ENCODE measurements at regions not wholly inside any gene's neighbourhood (a gene's known extent, or its start where the extent isn't known, plus 50 kb on each side); places are given as distances from the start of the nearest gene placed in this dataset.

DNA sequence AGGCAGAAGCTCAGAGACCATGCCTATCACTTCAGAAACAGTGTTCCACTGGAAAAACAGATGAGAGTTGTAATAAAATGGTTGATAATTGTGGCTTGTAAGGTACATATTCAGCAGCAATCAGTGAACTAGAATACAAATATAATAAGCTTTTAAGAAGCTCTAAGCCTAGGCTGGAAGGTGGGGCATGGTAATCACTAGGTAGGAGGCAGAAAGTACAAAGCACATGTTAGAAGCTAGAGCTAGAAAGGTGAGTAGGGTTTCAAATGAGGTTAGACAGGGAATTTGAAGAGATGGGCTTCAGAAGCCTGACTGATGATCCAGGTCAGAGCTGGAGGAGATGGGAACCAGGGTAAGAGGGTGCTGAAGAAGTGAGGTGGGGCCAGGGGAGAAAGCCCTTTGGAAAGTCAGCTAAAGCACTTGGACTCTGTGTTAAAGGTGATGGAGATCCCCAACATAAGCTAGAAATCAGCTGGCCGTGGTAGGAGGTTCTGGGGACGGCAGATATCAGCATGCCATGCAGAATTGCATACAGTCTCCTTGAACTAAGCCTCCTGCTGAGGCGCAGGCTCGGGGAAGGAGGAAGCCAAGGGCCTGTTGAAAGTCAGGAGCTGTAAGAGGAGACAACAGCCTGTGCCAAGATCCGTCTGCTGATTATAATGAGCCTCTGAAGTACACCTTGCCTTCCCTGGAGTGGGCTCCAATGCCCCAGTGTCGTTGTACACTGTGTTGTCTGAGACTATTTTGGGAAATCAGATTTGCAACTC, 659.4 kb downstream of the BCL11B start:
- no peak overlapping the region for H3K4me3 ChIP-seq (ENCODE audit: low read depth, low read length)
- TF ChIP-seq, protein P1, sequence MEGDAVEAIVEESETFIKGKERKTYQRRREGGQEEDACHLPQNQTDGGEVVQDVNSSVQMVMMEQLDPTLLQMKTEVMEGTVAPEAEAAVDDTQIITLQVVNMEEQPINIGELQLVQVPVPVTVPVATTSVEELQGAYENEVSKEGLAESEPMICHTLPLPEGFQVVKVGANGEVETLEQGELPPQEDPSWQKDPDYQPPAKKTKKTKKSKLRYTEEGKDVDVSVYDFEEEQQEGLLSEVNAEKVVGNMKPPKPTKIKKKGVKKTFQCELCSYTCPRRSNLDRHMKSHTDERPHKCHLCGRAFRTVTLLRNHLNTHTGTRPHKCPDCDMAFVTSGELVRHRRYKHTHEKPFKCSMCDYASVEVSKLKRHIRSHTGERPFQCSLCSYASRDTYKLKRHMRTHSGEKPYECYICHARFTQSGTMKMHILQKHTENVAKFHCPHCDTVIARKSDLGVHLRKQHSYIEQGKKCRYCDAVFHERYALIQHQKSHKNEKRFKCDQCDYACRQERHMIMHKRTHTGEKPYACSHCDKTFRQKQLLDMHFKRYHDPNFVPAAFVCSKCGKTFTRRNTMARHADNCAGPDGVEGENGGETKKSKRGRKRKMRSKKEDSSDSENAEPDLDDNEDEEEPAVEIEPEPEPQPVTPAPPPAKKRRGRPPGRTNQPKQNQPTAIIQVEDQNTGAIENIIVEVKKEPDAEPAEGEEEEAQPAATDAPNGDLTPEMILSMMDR (IDR thresholded peaks at IDR 0.05; ENCODE audit: insufficient read depth, low read depth, low read length), result no peak
- CTCF ChIA-PET, result no interaction called here
- no peaks in the 10 kb centered on the region for H3K36me3 ChIP-seq (ENCODE audit: control insufficient read depth, insufficient read depth, low read length)
- H3K27me3 ChIP-seq (ENCODE audit: control insufficient read depth, insufficient read depth, low read length), result no peaks in the 10 kb centered on the region
- DNase-seq (ENCODE audit: low read depth), result no peak
- POLR2A ChIA-PET, result no interaction called here

DNA sequence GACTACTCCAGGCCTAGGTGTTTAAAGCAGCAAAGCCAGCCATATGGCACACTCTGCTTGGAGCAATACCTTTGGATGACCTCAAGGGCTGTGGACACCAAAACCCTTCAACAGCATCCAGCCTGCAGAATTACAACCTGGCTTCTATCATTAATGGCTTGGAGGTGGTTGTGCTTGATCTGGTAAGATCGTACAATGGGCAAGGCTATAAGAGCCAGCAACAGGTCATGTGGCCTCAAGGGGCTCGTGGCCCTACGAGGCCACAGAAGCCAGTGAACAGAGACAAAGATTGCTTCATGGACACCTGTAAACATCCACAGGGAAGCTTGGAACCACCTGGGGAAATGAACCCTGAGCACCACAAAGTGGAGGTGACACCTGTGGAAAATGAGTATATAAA, 657.3 kb downstream of the BCL11B start:
- ChIA-PET POLR2A (no interaction called here), CTCF (no interaction called here)
- Histone ChIP-seq H3K4me3 (ENCODE audit: low read depth, low read length) (no peak overlapping the region), H3K27me3 (ENCODE audit: control insufficient read depth, insufficient read depth, low read length) (no peaks in the 10 kb centered on the region), H3K36me3 (ENCODE audit: control insufficient read depth, insufficient read depth, low read length) (no peaks in the 10 kb centered on the region)
- DNase-seq (ENCODE audit: low read depth), result no peak
- TF ChIP-seq, protein P1 (IDR thresholded peaks at IDR 0.05; ENCODE audit: insufficient read depth, low read depth, low read length), result no peak

DNA sequence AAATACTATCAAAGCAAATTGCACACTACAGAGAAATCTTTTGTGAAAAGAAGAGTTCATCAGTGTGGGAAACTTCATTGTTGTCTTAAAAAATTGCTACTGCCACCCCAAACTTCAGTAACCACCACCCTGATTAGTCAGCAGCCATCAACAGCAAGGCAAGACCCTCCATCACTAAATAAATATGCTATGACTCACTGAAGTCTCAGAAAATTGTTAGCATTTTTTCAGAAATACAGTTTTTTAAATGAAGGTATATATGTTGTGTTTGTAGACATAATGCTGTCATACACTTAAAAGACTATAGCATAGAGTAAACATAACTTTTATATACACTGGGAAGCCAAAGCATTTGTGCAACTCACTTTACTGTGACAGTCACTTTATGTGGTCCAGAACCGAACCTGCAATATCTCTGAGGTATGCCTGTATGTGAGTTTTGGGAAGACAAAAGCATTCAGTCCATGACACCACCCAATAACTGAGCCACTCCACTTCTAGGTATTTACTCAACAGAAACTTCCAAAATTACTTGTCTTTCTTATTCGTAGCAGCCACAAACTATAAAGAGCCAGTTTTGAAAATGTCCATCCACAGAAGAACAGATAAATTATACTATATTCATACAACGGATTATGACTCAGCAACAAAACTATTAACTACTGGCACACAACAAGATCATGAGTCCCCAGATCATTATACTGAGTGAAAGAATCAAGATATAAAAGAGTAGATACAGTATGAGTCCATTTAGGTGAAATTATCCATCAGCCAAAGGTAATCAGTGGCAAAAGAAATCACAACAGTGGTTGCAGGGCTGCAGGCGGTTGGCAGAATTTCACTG, 649.6 kb downstream of the BCL11B start:
- no peaks in the 10 kb centered on the region for H3K27me3 ChIP-seq (ENCODE audit: control insufficient read depth, insufficient read depth, low read length)
- ChIA-PET POLR2A (no interaction called here), CTCF (no interaction called here)
- H3K4me3 ChIP-seq (ENCODE audit: low read depth, low read length), result no peak overlapping the region
- no peak for DNase-seq (ENCODE audit: low read depth)
- H3K36me3 ChIP-seq (ENCODE audit: control insufficient read depth, insufficient read depth, low read length), result no peaks in the 10 kb centered on the region
- TF ChIP-seq, protein P1 (IDR thresholded peaks at IDR 0.05; ENCODE audit: insufficient read depth, low read depth, low read length), result no peak

DNA sequence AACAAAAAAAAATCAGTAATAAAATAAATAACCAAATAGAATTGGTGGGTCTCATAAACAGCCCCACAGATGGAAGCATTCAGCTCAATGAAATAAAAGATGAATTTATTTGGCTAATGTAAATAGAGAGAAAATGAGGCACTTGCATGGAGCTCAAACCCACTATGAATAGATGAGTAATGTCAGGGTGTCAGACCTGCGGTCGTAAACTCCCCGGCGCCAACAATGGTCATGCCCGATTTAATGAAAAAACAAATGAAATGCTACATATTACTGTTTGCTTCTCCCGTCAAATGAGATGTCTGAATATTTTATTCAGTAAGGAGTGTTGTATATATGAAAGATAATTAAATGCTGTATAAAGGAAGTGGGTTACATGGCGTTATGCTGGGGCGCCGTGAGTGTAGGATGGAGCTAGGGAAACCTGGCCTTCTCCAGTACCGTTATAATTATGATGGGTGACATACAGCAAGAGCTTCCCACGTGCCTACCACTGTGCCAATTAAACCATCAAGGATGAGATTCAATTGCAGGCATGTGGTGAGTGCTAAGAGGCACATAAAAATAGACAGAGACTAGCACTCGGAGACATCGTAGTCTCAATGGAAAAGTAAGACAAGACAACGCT, 648.1 kb downstream of the BCL11B start:
- no peak for DNase-seq (ENCODE audit: low read depth)
- TF ChIP-seq, protein P1 (IDR thresholded peaks at IDR 0.05; ENCODE audit: insufficient read depth, low read depth, low read length), result no peak
- CTCF ChIA-PET, result no interaction called here
- no peaks in the 10 kb centered on the region for H3K27me3 ChIP-seq (ENCODE audit: control insufficient read depth, insufficient read depth, low read length)
- H3K4me3 ChIP-seq (ENCODE audit: low read depth, low read length), result no peak overlapping the region
- H3K36me3 ChIP-seq (ENCODE audit: control insufficient read depth, insufficient read depth, low read length), result no peaks in the 10 kb centered on the region
- POLR2A ChIA-PET, result no interaction called here

DNA sequence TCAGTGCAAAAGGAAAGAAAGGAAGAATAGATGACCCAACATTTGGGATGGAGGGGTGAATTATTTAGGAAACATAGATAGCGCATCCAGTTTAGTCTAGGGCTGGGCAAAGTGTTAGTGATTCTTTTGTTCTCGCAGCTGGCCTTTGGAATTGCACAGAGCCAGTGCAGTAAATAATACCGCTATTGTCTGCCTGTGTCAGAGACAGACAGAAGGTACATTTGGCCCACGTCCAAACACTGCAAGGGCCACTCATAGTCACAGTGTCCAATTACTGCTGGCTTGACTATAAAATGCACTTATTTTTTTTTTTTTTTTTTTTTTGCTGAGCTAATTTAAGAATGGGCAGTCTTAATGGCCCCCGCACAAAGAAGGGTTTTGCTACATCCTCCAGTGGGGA, 638.6 kb downstream of the BCL11B start:
- ChIA-PET CTCF (no interaction called here), POLR2A (no interaction called here)
- Histone ChIP-seq H3K4me3 (ENCODE audit: low read depth, low read length) (no peak overlapping the region), H3K27me3 (ENCODE audit: control insufficient read depth, insufficient read depth, low read length) (no peaks in the 10 kb centered on the region), H3K36me3 (ENCODE audit: control insufficient read depth, insufficient read depth, low read length) (no peaks in the 10 kb centered on the region)
- DNase-seq (ENCODE audit: low read depth), result no peak
- TF ChIP-seq, protein P1 (IDR thresholded peaks at IDR 0.05; ENCODE audit: insufficient read depth, low read depth, low read length), result no peak
